GM21576 (cell line): ENCODE measurements at regions not wholly inside any gene's neighbourhood (a gene's known extent, or its start where the extent isn't known, plus 50 kb on each side); places are given as distances from the start of the nearest gene placed in this dataset.
"Not testable (repeated sequence)": the region's sequence is repeated elsewhere in the genome, so short reads cannot be mapped to it uniquely, and the experiment has no call there.

Experiments
- ATAC-seq: cut with Tn5 transposase; IDR thresholded peaks from one replicate; pipeline ENCODE4 v1.9.1; 2021; ENCODE audit warnings: mild to moderate bottlenecking, moderate library complexity; ENCODE audit not compliant: unreplicated experiment

DNA sequence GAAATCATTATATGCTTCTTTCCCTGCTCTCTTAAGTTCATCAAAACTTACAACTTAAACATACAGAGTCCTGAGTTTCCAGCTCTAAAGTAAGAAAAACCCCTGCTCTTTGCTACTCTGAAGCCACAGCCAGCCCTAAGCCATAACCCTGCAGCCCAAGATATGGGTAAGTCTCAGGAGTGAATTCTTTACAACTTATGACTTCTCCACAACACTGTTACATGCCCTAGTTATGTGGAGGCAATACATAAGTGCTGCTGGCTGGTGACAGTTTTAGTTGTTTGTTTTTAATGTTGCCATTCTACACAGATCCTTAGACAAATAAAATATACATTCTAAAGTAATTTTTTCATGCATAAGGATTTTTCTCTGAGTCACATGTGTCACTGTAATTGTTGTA lies 100.2 kb downstream of the FBXO8 start:
- ATAC-seq = no peak

- ATAC-seq = no peak
Measured at GRCh38 chr4:174181827-174182226, 101.6 kb downstream of the FBXO8 start.

- no peak for ATAC-seq
Measured at GRCh38 chr4:174177536-174177935, 105.9 kb downstream of the FBXO8 start.

- ATAC-seq = not testable (repeated sequence)
Measured at GRCh38 chr4:174175836-174176235, 107.6 kb downstream of the FBXO8 start.

DNA sequence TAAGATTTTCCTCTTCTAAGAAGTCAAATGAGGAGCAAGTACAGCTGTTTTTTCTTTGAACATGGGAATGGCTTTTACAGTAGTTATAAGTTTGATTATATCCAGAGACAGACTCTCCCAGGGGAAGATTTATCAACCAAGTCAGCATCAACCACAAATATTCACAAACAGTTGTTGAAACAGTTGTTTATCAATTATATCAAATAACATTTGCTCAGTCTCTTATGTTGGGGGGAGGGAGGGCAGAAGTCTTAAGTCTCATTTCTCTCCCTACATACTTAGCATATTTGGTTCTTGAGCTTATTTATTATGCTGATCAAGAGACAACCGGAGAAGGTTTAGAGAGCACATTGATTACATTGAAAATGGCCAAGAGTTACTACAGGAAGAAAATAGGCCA lies 110.1 kb downstream of the FBXO8 start:
- ATAC-seq = no peak

GRCh38 chr4:174172274-174172673 lies 111.2 kb downstream of the FBXO8 start:
- ATAC-seq = no peak

GRCh38 chr4:174170906-174171305 lies 112.6 kb downstream of the FBXO8 start:
- ATAC-seq = no peak

- no peak for ATAC-seq
Measured at GRCh38 chr4:174170091-174170490, 113.4 kb downstream of the FBXO8 start.

DNA sequence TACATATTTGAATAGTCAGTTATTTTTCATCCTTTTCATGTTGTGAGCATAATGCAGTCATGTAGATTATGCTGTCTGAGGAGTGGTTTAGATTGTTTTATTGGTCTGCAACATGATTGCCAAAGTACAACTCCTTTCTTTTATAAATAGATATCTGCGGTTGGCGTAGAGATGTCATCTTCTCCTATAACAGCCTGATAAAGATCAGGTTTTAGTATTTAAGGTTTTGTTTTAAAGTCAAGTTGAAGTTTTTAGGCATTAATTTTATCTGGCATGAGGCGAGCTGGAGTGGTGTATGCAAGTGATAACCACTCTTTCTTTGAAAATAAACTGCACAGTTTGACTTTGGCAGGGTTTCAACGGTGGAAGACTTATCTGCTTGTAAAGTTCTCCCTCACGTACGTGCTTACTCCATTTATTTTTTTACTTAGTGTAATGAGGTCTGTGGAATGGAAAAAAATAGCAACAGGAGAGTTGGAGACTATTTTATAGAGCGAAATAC lies 126.3 kb downstream of the FBXO8 start:
- ATAC-seq = no peak

DNA sequence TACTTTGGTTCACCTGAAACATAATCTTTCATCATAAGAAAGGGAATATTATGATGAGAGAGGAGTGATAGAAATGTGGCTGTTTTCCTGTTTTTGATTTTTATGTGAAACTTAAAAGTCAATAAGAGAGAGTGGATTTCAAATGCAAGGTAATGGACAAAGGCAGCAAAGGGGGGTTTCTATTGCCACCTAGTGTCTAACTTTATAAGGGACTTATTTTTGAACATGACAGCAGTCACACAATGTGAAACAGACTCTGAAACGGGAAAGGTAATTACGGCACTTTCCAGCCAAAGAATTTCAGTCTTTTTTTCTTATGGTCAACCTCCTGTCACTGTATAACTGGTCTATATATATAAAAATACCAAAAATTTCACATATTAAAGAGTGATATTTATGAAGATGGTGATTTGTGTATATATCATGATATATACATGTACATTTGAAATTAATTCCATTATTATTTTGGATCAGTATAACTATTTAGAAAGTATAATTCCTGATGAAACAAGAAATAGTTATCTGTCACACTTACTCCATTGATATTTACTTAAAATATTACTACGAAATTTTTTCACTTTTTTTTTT lies 127.1 kb downstream of the FBXO8 start:
- peak; percentile 83 for ATAC-seq

DNA sequence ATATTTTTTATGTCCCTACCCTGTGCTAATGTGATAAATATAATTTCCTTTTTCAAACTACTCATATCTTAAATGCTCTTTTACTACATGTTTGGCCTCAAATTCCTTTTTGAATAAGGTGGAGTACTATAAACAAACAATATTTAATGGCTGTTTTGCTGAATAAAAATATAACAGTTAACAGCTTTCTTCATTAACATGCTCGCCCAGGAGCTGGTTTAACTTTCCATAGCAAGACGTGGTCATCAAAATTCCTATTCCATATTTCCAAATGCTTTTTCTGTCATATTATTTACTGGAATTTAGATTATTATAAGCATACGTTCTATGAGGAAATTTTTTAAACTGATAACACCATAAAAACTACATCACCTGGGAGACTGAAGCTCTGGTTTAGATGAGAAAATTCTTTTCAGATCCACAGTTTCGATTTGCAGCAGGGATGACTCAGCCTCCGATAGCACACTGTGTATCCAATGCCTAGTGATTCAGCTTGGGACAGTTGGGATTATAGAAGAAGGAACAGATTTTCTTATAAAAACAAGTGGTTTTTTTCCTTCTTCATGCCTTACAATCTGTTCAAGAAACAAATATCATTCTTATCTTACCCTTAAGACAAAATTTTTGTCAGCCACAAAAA lies 129.1 kb downstream of the FBXO8 start:
- ATAC-seq = no peak

DNA sequence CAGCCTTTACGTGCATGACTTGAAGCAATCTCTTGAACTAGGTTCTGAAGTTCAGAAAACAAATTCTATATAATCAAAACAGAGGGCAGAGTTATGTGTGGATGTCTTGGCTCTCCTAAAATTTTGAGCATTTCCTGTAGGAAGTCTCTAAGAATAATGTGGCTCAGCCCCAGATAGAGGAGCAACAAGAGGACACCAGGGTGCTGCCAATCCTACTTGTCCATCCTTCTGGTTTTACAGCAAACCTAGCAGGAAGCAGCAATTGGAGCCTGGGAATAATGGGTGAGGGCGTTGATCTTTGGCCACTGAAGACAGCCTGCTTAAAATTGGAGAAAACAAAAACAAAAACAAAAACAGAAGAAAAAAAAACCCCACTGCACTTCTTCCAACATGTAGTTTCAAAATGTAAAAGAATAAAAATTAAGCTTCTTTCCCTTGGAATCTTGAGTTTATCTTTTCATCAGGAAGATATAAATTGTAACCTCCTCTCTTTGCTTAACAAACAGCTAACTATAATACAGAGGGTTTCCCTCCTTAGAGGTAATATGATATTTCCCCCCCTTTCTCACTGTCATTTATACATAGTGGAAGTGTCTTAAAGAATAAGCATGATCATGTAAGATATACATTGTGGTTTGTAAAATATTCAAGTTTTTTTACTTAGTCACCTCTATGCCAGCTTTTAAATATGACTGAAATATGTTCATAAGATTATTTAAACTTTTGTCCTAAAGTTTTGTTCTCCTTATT lies 130.6 kb downstream of the FBXO8 start:
- ATAC-seq = no peak

- no peak for ATAC-seq
Measured at GRCh38 chr4:174147863-174148262, 135.6 kb downstream of the FBXO8 start.

DNA sequence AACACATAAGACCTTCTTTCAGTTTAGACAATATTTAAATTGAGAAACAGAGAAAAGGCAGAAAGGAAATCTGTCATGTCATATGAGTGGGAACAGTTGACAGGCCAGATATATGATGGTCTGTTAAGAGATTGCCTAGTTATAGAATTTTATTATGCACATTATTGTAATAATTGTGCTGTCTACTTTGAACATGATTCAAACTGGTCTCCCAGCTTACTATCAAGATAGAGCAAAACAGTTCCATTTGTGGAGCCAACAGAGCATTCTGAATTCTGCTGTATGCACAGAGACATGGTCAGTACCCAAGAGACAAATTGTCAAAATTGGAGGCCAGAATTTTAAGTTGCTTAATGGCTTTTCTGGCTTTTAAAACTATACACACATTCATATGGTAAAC lies 139.4 kb downstream of the FBXO8 start:
- no peak for ATAC-seq

DNA sequence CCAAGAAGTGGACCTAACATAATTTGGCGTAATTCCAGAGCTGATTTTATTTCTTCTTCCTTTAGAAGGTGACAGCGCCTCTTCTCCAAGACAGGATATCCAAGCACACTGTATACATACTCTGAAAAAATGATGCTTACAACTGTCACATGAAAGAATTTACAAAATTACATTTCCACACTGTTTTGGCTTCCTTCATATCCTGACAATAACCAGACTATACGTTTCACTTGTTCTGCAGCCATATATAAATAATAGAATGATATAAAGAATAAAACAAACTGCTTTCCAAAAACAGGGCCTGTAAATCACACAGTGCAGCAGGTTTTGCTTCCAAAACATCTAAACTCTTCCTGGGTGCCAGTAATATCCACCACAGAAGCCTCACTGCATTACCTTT lies 141.6 kb downstream of the FBXO8 start:
- ATAC-seq = no peak

DNA sequence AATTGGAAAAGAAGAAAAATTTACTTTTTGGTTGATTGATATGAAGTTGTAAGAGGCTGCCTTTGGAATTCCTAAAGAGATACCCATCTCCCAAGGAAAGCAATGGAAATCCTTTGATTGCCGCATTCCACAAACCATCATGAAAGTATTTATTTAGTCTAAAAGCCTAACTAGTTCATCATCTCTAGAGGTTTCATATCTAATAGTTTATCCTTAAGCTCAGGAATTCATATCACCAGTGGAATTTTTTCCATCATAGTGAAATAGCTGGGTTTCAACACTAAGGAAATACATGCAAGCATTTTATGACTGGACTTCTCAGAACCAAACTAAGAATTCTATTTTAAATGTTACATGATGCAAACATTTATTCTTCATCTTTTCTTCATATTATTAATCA lies 144.9 kb downstream of the FBXO8 start:
- no peak for ATAC-seq

- no peak for ATAC-seq
Measured at GRCh38 chr4:174137698-174138097, 145.8 kb downstream of the FBXO8 start.

- ATAC-seq = no peak
Measured at GRCh38 chr4:174135936-174136406, 147.5 kb downstream of the FBXO8 start.

DNA sequence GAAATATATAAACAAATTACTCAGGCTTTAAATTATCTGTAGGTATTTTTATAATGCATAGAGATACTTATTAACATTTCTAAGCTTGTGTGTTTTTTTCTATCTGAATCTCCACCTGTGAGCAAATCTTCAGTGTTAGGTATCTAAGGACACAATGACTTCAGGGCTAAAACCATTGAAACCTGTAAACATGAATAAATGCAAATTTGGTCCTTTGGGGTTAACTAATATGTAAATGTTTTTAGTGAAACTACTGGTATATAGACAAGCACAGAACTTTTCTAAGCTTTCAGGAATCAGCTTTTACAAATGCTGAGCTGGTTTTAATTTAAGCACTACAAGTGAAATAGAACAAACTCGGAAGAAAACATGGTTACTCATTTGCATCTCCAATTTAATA lies 147.9 kb downstream of the FBXO8 start:
- no peak for ATAC-seq

DNA sequence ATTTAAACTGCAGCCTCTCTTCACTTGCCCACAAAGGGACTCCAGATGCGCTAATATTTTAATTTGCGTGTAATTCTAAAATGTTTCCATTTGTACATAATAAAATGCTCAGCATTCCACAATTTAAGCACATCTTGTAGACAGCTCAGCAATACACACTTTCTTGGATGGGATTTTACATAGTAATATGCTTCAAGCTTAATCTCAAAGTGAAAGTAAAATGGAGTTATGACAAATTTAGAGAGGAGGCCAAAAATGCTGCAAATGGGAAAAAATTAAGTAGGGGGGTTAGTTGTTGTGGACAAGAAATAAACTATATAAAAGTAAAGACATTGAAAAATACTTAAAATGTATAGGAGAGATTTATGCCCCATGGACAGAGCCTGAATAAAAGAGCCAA lies 149.1 kb downstream of the FBXO8 start:
- no peak for ATAC-seq

DNA sequence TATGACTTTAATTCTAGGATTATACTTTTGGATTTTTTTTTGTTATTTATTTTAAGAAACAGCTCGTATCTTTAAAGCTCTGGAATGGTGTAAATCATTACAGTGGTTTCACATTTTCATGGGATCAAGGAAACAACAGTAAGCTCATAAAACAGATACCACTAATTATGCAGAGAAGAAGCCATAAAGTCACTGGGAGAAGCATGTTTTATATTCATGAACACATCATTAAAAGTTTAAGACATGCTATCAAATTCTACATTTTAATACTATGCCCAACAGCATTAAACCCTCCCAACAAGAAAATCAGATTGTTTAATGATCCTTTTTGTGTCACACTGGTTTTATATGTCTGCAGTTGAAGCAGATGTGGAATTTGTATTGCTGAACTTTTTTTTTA lies 149.9 kb downstream of the FBXO8 start:
- no peak for ATAC-seq

DNA sequence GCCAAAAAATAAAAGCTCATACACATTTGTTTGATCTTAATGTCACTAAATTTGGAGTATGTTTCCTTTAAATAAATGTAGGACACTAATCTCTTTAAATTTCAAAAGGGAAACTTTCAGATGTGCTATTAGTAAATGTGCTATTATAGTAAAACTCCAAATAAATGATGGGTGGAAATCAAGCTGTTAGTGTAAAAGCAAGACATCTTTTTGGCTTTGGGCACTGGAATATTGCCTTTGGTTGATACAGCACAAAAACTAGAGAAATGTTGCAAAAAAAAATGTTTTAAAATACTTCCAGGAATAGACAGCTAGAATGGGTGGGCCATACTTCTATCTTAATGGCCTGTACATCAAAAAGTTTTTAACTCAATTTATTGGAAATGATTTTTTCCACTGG lies 151.6 kb downstream of the FBXO8 start:
- ATAC-seq = no peak
